ENCODE measurements at regions not wholly inside any gene's neighbourhood (a gene's known extent, or its start where the extent isn't known, plus 50 kb on each side); places are given as distances from the start of the nearest gene placed in this dataset.

GRCh38 chr5:56434986-56435385 lies 201.9 kb upstream of the ANKRD55 start:
- DNase-seq: no peak
- Histone ChIP-seq H3K27ac (no peak overlapping the region), H3K27me3 (no peaks in the 10 kb centered on the region), H3K4me1 (no peaks in the 10 kb centered on the region), H3K9me3 (no peaks in the 10 kb centered on the region), H3K36me3 (no peaks in the 10 kb centered on the region), H3K4me3 (no peak overlapping the region)
- intact Hi-C loops (cut with DNase I; ENCODE audit: low total_unique reads): no loop called here
- 30 to 62% (median 48%) methylated on average over 3 of the region's 3 CpGs for WGBS, 5 donors
- TF ChIP-seq CTCF (IDR thresholded peaks at IDR 0.05): no peak
- no peak for TF ChIP-seq EP300 (IDR thresholded peaks at IDR 0.05)
- TF ChIP-seq POLR2A (IDR thresholded peaks at IDR 0.05): no peak
- TF ChIP-seq POLR2AphosphoS5 (IDR thresholded peaks at IDR 0.05): no peak

- no peak for TF ChIP-seq POLR2A (IDR thresholded peaks at IDR 0.05)
- TF ChIP-seq EP300 (IDR thresholded peaks at IDR 0.05): no peak
- TF ChIP-seq CTCF (IDR thresholded peaks at IDR 0.05): no peak
- Histone ChIP-seq H3K36me3 (no peaks in the 10 kb centered on the region), H3K4me1 (peaks cover 0 to 13% (median 7%) of the 10 kb centered on the region in 4 donors), H3K4me3 (no peak overlapping the region), H3K9me3 (no peaks in the 10 kb centered on the region), H3K27ac (no peak overlapping the region), H3K27me3 (no peaks in the 10 kb centered on the region)
- 65 to 80% (median 77%) methylated on average over 2 of the region's 2 CpGs for WGBS, 5 donors
- DNase-seq: no peak
- intact Hi-C loops (cut with DNase I; ENCODE audit: low total_unique reads): no loop called here
These were observed 200.0 kb upstream of the ANKRD55 start for GRCh38 chr5:56433039-56433617.

- DNase-seq: no peak
- Histone ChIP-seq H3K27ac (no peak overlapping the region), H3K4me1 (peaks cover 0 to 13% (median 7%) of the 10 kb centered on the region in 4 donors), H3K36me3 (no peaks in the 10 kb centered on the region), H3K4me3 (no peak overlapping the region), H3K9me3 (no peaks in the 10 kb centered on the region), H3K27me3 (no peaks in the 10 kb centered on the region)
- intact Hi-C loops (cut with DNase I; ENCODE audit: low total_unique reads): no loop called here
- no peak for TF ChIP-seq POLR2A (IDR thresholded peaks at IDR 0.05)
- no peak for TF ChIP-seq CTCF (IDR thresholded peaks at IDR 0.05)
- no peak for TF ChIP-seq EP300 (IDR thresholded peaks at IDR 0.05)
- TF ChIP-seq POLR2AphosphoS5 (IDR thresholded peaks at IDR 0.05): no peak
These were observed 199.2 kb upstream of the ANKRD55 start for GRCh38 chr5:56432321-56432720.

GRCh38 chr5:56430422-56430821 lies 197.3 kb upstream of the ANKRD55 start:
- DNase-seq: no peak
- H3K4me3 ChIP-seq: no peak overlapping the region
- WGBS, 5 donors: 52 to 97% (median 71%) methylated on average over 1 of the region's 1 CpG
- H3K27me3 ChIP-seq: no peaks in the 10 kb centered on the region
- H3K27ac ChIP-seq: no peak overlapping the region
- H3K4me1 ChIP-seq: peaks cover 0 to 13% (median 7%) of the 10 kb centered on the region in 4 donors
- no peaks in the 10 kb centered on the region for H3K9me3 ChIP-seq
- TF ChIP-seq POLR2A (IDR thresholded peaks at IDR 0.05): no peak
- no peak for TF ChIP-seq EP300 (IDR thresholded peaks at IDR 0.05)
- no peak for TF ChIP-seq POLR2AphosphoS5 (IDR thresholded peaks at IDR 0.05)
- no peak for TF ChIP-seq CTCF (IDR thresholded peaks at IDR 0.05)
- no peaks in the 10 kb centered on the region for H3K36me3 ChIP-seq
- intact Hi-C loops (cut with DNase I; ENCODE audit: low total_unique reads): no loop called here

Measured in stomach (tissue), 8 donors.